ENCODE measurements at regions not wholly inside any gene's neighbourhood (a gene's known extent, or its start where the extent isn't known, plus 50 kb on each side); places are given as distances from the start of the nearest gene placed in this dataset.
"Not testable (repeated sequence)": the region's sequence is repeated elsewhere in the genome, so short reads cannot be mapped to it uniquely, and the experiment has no call there.

DNA sequence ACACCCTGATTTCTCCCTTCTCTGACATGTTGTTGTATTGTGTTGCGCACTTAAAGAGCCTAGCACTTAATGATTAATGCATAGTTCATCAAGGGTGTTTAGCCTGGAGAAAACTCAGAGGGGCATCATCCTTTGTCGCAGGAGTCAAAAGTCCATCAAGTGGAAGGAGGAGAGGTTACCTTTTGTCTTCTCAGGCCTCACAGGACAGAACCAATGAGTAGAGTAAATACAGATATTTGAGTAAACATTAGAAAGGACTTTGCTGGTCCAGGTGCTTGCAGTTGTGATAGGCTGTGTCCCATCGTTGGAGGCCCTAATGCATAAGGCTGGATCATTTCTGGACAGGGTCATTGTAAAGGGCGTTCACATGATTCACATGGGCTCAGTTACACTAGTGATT is 430.9 kb downstream of the PCNX1 start:
- no peaks in the 10 kb centered on the region for H3K9me3 Mint-ChIP-seq
- H3K27me3 Mint-ChIP-seq, result no peaks in the 10 kb centered on the region
- H3K27ac Mint-ChIP-seq, result no peak overlapping the region
- DNase-seq (no peak), ATAC-seq (replicated peaks) (no peak)
- H3K4me3 Mint-ChIP-seq, result no peak overlapping the region
- H3K4me1 Mint-ChIP-seq (ENCODE audit: low read depth in 2 of 2), result peaks cover 16 to 24% of the 10 kb centered on the region in 2 donors
- H3K36me3 Mint-ChIP-seq (ENCODE audit: insufficient read depth), result peaks cover 8% of the 10 kb centered on the region

DNA sequence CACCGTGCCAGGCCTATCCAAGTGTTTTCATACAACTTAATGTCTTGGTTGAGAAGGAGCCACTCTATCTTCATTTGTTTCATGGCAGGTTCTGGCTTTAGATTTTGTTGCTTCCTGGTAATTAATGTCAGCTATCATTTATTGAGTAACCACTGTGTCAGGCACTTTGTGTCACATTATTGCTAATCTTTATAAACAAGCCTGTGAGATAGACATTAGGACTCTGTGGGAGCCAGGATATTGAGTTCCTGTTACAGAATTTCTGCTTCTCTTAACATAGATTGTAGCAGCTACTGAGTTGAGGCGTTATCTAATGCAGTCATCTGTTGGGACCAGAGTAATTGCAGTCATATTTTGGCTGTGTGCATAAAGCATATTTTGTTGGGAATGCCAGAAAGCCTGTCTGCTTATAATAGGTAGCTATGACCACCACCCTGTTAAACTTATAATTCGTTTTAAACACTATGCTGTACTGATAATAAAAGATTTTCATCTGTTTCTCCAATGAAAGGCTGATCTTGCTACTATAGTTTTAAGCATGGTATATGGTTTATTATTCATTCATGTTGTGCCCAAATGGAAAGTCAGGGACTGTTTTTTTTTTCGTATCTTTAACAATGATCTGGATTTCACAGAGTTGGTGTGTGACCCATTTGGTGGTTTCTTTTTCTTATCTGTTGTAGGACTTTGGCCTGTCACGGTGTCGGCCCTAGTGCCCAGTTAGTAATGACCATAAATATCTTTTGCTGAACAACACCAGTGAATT is 432.6 kb downstream of the PCNX1 start:
- DNase-seq, result no peak
- Mint-ChIP-seq H3K27me3 (no peaks in the 10 kb centered on the region), H3K36me3 (ENCODE audit: insufficient read depth) (peaks cover 8% of the 10 kb centered on the region), H3K27ac (no peak overlapping the region), H3K9me3 (no peaks in the 10 kb centered on the region), H3K4me3 (no peak overlapping the region), H3K4me1 (ENCODE audit: low read depth in 2 of 2) (peaks cover 17 to 32% of the 10 kb centered on the region in 2 donors)
- ATAC-seq (replicated peaks), result no peak

DNA sequence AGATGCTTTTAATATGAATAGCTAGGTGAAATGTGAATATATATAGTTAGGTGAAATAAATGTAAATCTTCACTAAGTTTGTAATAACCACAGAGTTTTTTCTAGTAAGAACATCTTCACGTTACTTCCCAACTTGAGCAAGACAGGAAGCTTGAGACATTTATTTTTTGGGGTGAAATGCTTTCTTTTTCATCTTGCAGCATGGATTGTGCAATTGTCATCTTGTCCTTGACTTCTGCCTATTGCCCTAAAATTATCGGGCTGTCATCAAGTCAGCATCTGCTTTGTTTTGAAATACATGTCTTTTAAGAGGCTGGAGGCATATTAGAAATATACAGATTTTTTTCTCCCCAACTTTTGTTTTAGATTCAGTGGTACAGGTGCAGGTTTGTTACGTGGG is 433.9 kb downstream of the PCNX1 start:
- no peaks in the 10 kb centered on the region for H3K27me3 Mint-ChIP-seq
- peaks cover 8% of the 10 kb centered on the region for H3K36me3 Mint-ChIP-seq (ENCODE audit: insufficient read depth)
- ATAC-seq (replicated peaks) (no peak), DNase-seq (no peak)
- peaks cover 24 to 36% of the 10 kb centered on the region in 2 donors for H3K4me1 Mint-ChIP-seq (ENCODE audit: low read depth in 2 of 2)
- no peaks in the 10 kb centered on the region for H3K9me3 Mint-ChIP-seq
- H3K27ac Mint-ChIP-seq, result peak overlapping the region in 1 of 2 donors; percentile 6
- H3K4me3 Mint-ChIP-seq, result no peak overlapping the region

DNA sequence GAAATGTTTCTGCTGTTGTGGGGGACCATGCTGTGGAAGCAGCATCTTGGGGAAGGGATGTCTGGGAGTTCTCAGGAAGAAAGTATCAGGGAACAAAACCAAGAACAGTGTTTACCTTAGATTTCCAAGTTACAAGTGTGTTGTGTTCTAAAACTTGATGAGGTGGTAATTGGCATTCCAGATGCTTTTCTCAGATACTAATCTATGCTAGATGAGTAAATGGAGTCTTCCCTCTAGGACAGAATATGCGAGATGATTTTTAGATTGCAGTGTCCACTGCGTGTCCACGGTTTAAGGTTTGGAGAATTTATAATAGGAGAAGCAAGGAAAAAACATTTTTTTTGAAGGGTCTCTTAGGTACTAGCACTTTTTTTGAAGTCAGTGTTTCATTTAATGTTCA is 436.5 kb downstream of the PCNX1 start:
- Mint-ChIP-seq H3K9me3 (no peaks in the 10 kb centered on the region), H3K27ac (no peak overlapping the region), H3K36me3 (ENCODE audit: insufficient read depth) (peaks cover 13% of the 10 kb centered on the region), H3K27me3 (no peaks in the 10 kb centered on the region), H3K4me1 (ENCODE audit: low read depth in 2 of 2) (peaks cover 33 to 38% of the 10 kb centered on the region in 2 donors), H3K4me3 (no peak overlapping the region)
- DNase-seq, result no peak
- ATAC-seq (replicated peaks), result no peak

DNA sequence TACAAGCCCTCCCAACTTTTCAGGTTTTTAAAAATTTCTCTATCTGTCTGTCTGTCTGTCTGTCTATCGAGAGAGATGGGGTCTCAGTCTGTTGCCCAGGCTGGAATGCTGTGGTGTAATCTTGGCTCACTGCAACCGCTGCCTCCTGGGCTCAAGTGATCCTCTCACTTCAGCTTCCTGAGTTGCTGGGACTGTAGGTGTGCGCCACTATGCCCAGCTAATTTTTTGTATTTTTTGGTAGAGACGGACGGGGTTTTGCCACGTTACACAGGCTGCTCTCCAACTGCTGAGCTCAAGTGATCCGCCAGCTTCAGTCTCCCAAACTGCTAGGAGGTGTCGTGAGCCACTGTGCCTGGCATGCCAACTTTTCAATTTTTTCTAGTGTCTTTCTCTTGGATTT is 437.2 kb downstream of the PCNX1 start:
- ATAC-seq (replicated peaks) (no peak), DNase-seq (no peak)
- Mint-ChIP-seq H3K4me1 (ENCODE audit: low read depth in 2 of 2) (peaks cover 35 to 38% of the 10 kb centered on the region in 2 donors), H3K27ac (peak overlapping the region; percentile 8 to 51), H3K9me3 (no peaks in the 10 kb centered on the region), H3K36me3 (ENCODE audit: insufficient read depth) (peaks cover 10% of the 10 kb centered on the region), H3K4me3 (no peak overlapping the region), H3K27me3 (no peaks in the 10 kb centered on the region)

DNA sequence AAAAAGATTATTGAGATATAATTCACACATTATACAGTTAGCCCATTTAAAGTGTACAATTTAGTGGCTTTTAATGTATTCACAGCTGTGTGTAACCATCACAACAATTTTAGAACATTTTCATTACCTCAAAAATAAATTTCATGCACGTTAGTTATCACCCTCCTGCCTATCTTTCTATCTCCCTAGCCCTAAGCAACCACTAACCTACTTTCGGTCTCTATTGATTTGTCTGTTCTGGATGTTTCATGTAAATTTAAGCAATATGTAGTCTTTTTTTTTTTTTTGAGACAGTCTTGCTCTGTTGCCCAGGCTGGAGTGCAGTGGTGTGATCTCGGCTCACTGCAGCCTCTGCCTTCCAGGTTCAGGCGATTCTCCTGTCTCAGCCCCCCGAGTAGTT is 439.4 kb downstream of the PCNX1 start:
- Mint-ChIP-seq H3K4me3 (peak overlapping the region; percentile 49 to 62), H3K9me3 (no peaks in the 10 kb centered on the region), H3K27me3 (no peaks in the 10 kb centered on the region), H3K4me1 (ENCODE audit: low read depth in 2 of 2) (peaks cover 43 to 52% of the 10 kb centered on the region in 2 donors), H3K36me3 (ENCODE audit: insufficient read depth) (peaks cover 8% of the 10 kb centered on the region), H3K27ac (peak overlapping the region; percentile 70 to 89)
- ATAC-seq (replicated peaks) (peak; percentile 91), DNase-seq (no peak)

DNA sequence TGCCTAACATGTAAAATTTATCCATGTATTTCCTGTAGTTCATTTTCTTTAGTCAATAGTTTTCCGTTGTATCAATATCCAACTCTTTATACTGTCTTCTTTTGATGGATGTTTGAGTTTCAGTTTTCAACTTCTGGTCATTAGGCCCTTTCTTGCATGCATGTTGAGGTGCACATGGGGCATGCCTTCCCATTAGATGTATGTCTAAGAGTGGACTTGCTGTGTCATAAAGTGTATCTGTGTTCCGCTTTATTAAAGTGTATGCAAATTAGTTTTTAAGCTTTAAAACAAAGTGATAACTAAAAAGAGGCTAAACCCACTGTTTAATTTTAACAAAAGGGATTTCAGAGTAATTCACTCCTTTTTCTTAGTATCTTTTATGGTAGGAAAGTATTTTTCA is 441.1 kb downstream of the PCNX1 start:
- H3K27ac Mint-ChIP-seq, result peak overlapping the region in 1 of 2 donors; percentile 26
- H3K9me3 Mint-ChIP-seq, result no peaks in the 10 kb centered on the region
- ATAC-seq (replicated peaks) (no peak), DNase-seq (no peak)
- H3K4me3 Mint-ChIP-seq, result no peak overlapping the region
- peaks cover 5% of the 10 kb centered on the region for H3K36me3 Mint-ChIP-seq (ENCODE audit: insufficient read depth)
- H3K4me1 Mint-ChIP-seq (ENCODE audit: low read depth in 2 of 2), result peaks cover 44 to 53% of the 10 kb centered on the region in 2 donors
- H3K27me3 Mint-ChIP-seq, result no peaks in the 10 kb centered on the region

DNA sequence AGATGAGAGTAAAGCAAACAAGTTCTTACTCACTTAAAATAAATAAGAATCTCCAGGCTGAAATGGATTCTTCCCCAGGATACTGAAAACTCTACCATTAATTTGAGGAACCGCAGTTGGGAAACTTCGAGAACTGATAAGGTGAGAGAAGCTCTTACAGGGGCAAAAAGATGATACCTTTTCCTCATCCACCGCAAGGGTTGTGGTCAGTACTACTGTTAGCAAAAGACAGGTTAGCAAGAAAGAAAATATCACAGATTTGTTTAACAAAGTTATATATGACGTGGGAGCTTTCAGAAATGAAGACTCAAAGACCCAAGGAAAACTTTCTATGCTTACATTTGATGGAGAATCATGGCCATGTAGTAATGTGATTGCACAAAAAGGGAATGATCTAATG is 441.6 kb downstream of the PCNX1 start:
- Mint-ChIP-seq H3K4me1 (ENCODE audit: low read depth in 2 of 2) (peaks cover 46 to 48% of the 10 kb centered on the region in 2 donors), H3K4me3 (no peak overlapping the region), H3K27ac (peak overlapping the region in 1 of 2 donors; percentile 26), H3K27me3 (no peaks in the 10 kb centered on the region), H3K36me3 (ENCODE audit: insufficient read depth) (peaks cover 5% of the 10 kb centered on the region), H3K9me3 (no peaks in the 10 kb centered on the region)
- ATAC-seq (replicated peaks), result no peak
- DNase-seq, result no peak

DNA sequence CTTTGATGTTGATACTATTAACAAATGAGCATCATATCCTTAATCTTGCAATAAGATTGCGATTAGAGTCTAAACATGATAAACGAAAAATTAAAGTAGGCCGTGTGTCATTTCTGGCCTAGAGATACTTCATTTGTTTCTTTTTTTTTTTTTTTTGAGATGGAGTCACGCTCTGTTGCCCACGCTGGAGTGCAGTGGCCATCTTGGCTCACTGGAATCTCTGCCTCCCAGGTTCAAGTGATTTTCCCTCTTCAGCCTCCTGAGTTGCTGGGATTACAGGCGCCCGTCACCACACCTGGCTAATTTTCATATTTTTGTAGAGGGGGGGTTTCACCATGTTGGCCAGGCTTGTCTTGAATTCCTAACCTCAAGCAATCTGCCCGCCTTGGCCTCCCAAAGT is 446.9 kb downstream of the PCNX1 start:
- no peak for DNase-seq
- Mint-ChIP-seq H3K4me1 (ENCODE audit: low read depth in 2 of 2) (peaks cover 36 to 42% of the 10 kb centered on the region in 2 donors), H3K27me3 (no peaks in the 10 kb centered on the region), H3K27ac (no peak overlapping the region), H3K9me3 (no peaks in the 10 kb centered on the region), H3K4me3 (no peak overlapping the region), H3K36me3 (ENCODE audit: insufficient read depth) (peaks cover 7% of the 10 kb centered on the region)
- no peak for ATAC-seq (replicated peaks)

DNA sequence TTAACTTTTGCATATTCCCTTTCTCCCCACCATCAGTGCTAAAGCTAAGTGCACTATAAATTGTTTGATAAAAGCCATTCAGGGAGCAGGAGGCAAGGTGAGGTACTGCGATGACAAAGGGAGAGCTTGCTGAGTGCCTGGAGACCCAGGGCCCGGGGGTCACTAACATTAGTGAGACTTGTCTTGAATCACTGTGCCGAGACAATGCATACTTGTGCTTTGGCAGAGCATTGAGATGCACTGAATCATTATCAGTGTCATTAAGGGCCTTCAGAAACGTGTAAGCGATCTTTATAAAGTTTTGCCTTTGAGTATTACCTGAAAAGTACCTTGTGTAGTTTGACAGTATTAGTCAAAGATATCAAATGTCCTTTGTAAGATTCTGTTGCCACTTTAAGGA is 447.5 kb downstream of the PCNX1 start:
- H3K27ac Mint-ChIP-seq, result peak overlapping the region in 1 of 2 donors; percentile 42
- no peaks in the 10 kb centered on the region for H3K9me3 Mint-ChIP-seq
- no peaks in the 10 kb centered on the region for H3K27me3 Mint-ChIP-seq
- no peak overlapping the region for H3K4me3 Mint-ChIP-seq
- peaks cover 37 to 43% of the 10 kb centered on the region in 2 donors for H3K4me1 Mint-ChIP-seq (ENCODE audit: low read depth in 2 of 2)
- ATAC-seq (replicated peaks) (no peak), DNase-seq (no peak)
- peaks cover 7% of the 10 kb centered on the region for H3K36me3 Mint-ChIP-seq (ENCODE audit: insufficient read depth)

DNA sequence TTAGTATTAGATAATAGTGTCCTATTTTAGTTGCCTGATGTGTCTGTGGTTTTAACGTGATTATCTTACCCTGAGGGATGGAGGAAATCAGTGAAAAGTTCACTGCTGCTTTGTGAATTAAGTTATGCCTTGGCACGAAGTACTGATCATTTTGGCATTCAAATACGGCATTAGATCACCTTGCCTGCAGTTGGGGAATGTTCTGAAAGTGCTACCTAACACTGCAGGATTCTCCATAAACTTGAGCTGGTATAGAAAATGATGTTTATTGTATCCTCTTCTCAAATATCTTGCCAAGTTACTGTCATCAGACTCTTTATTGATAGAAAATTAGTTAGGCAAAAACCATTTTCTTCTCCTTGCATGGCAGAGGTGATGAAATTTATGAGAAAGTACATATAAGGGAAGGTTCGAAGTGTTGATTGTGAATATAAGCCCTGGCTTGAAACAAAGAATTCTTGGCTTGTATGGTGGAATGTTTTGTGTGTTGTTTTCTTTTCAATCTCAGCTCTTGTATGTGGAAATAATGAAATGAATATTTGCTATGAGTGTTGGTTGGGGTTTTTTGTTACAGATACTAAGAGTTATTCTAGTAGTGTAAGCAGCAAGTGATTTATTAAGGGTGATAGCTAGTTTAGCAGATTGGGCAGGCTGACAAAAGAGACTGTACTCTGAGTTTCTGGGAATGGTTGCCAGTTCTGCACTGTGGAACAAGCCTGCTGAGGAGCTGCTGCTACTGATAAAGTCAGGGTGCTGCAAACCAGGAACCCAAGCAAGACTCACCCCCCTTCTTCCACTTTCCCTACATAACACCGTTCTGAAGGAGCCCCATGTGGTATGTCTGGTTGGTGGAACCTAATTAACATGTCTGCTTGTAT is 448.3 kb downstream of the PCNX1 start:
- no peaks in the 10 kb centered on the region for H3K9me3 Mint-ChIP-seq
- ATAC-seq (replicated peaks) (peak; percentile 76), DNase-seq (no peak)
- no peaks in the 10 kb centered on the region for H3K27me3 Mint-ChIP-seq
- H3K36me3 Mint-ChIP-seq (ENCODE audit: insufficient read depth), result peaks cover 7% of the 10 kb centered on the region
- peak overlapping the region; percentile 1 to 42 for H3K27ac Mint-ChIP-seq
- no peak overlapping the region for H3K4me3 Mint-ChIP-seq
- H3K4me1 Mint-ChIP-seq (ENCODE audit: low read depth in 2 of 2), result peaks cover 35 to 42% of the 10 kb centered on the region in 2 donors

DNA sequence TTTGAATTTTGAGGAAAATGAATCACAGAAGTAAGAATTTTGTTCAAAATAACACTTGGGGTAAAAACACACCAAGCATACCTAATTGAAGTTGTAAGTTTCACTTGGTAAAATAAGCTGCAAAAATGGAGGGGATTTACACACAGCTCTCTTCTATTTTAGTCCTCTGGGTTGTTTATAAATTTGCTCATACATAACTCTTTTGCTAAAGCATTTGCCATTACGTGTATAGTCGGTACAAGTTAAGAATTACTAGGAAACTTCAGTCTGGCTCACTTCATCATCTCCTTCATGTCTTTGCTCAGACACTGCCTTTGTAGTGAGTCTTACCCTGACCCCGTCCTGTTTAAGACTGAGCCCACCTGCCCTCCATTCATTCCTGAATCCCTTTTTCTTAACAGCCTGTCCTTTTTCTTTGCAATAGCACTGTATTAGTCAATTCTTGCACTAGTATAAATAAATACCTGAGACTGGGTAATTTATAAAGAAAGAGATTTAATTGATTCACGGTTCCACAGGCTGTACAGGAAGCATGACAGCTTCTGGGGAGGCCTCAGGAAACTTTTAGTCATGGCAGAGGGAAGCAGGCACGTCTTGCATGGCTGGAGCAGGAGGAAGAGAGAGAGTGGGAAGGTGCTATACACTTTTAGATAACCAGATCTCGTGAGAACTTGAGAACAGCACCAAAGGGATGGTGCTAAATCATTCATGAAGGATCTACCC is 451.1 kb downstream of the PCNX1 start:
- peaks cover 34 to 38% of the 10 kb centered on the region in 2 donors for H3K4me1 Mint-ChIP-seq (ENCODE audit: low read depth in 2 of 2)
- DNase-seq, result no peak
- H3K4me3 Mint-ChIP-seq, result no peak overlapping the region
- H3K27ac Mint-ChIP-seq, result peak overlapping the region in 1 of 2 donors; percentile 41
- no peak for ATAC-seq (replicated peaks)
- H3K27me3 Mint-ChIP-seq, result no peaks in the 10 kb centered on the region
- no peaks in the 10 kb centered on the region for H3K9me3 Mint-ChIP-seq
- H3K36me3 Mint-ChIP-seq (ENCODE audit: insufficient read depth), result peaks cover 7% of the 10 kb centered on the region

DNA sequence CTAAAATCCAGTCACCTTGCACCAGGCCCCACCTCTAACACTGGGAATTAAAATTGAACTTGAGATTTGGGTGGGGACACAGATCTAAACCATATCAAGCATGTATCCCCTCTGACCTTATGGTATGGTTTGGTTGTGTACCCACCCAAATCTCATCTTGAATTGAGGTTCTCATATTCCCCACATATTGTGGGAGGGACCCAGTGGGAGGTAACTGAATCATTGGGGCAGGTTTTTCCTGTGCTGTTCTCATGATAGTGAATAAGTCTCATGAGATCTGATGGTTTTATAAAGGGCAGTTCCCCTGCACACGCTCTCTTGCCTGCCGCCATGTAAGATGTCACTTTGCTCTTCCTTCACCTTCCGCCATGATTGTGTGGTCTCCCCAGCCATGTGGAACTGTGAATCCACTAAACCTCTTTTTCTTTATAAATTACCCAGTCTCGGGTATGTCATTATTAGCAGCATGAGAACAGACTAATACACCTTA is 451.7 kb downstream of the PCNX1 start:
- not testable (repeated sequence) for H3K27me3 Mint-ChIP-seq; H3K4me3 Mint-ChIP-seq; H3K36me3 Mint-ChIP-seq (ENCODE audit: insufficient read depth); DNase-seq; ATAC-seq (replicated peaks); H3K9me3 Mint-ChIP-seq
- H3K4me1 Mint-ChIP-seq (ENCODE audit: low read depth in 2 of 2), result peaks cover 34 to 38% of the 10 kb centered on the region in 2 donors
- H3K27ac Mint-ChIP-seq, result peak overlapping the region; percentile 41 to 46

Measured in effector memory CD8-positive, alpha-beta T cell (primary cell).